Stimulated activated CD8-positive, alpha-beta memory T cell treated with anti-CD3 and anti-CD28 coated beads, Interleukin-4, amount 100 ng/mL, for 24 hours (primary cell): ENCODE measurements at regions not wholly inside any gene's neighbourhood (a gene's known extent, or its start where the extent isn't known, plus 50 kb on each side); places are given as distances from the start of the nearest gene placed in this dataset.

Experiments used
- DNase-seq: peaks from one replicate; pipeline ENCODE4 v3.0.0-alpha.2; 2020; ENCODE audit warnings: low read depth

- no peak for DNase-seq
Measured at GRCh38 chr5:89034588-89034987, 151.6 kb upstream of the MEF2C start.

DNA sequence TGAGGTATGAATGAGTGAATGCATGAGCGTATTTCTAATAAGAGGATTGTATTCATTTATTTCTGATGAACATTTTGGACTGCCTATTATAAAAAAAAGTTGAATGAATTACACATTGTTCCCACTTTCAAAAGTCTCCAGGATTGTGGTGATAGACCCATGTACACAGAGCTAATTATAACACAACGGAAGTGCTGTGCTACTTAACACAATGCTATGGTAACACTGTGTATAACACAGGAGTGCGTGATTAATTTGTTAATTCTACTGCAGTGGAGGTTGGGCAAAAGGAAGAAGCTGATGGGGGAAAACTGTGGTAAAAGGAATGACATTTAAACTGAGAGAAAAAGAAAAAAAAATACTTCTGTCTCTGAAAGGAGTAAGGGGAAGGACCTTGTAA, 147.8 kb upstream of the MEF2C start:
- no peak for DNase-seq

GRCh38 chr5:89028595-89029285, 145.8 kb upstream of the MEF2C start:
- no peak for DNase-seq

- no peak for DNase-seq
Measured at GRCh38 chr5:89024045-89024444, 141.1 kb upstream of the MEF2C start.

DNA sequence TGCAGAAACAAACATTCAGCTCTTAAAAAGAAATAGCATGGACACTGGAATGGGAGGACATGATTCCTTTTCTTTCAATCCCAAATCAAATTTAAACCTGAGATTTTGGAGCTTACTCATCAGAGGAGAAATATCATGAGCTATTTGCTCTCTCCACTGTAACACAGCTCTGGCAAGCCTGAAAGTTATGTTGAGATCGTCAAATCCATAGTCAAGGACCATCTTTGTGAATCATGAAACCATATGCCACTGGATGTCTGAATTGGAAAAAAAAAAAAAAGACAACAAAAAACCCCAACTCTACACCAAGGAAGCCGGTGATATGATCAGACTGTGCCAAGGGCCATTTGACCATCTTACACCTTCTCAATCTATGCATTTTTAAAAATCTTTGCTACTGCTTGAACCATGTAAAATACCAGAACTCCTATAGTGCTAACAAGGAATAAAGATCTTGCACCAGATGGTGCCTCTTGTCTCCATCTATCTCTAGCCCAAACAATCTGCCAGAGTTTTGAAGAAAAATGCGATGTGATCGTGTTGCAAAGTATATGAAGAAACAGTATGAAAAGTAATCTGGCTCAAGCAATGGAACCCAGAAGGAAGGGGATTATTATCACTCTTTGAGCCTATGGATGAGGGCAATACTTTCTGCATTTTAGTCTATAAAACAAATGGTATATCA, 138.1 kb upstream of the MEF2C start:
- no peak for DNase-seq

- no peak for DNase-seq
Measured at GRCh38 chr5:89016741-89017303, 133.8 kb upstream of the MEF2C start.

- no peak for DNase-seq
Measured at GRCh38 chr5:89015409-89015808, 132.4 kb upstream of the MEF2C start.

DNA sequence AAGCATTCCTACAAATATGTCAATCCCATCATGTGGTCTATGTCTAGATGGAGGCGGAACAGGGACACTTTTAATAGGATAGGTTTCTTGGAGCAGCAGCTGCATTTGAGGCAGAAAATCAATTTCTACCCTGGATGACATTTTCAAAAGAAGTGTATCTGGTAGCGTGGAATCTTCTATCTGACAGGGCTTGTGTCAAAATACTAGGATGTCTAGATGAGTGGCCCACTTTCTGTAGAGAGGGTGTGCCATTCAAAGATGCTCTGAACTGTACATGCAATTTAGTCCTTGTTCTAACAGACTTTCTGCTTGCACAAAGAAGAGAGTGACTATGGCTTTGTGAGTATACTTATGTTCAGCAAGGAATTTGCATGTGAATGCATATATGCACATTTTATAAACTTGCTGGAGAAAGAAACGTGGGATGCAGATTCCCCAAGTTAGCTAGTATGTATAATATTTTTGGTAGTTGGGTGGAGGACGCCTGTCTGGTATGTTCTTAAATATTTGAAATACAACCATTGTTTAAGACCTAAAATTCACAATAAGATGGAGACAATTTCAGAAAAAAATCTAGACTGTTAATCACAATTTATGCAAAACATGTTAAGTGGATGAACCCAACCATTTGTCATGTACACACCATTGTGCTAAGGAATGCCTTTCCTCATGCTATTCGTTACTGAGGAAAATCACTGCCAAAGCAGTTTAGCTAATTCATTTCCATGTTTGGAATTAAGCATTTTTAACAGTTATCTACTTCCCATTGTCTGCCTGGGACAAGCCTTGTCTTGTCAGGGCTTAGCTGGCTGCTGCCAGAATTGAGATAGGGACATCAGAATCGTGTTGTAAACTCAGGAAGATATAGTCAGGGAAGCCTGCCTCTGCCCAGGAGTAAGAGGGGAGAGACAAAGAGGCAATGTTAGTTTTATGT, 129.1 kb upstream of the MEF2C start:
- no peak for DNase-seq

- no peak for DNase-seq
Measured at GRCh38 chr5:89010512-89010911, 127.5 kb upstream of the MEF2C start.

- no peak for DNase-seq
Measured at GRCh38 chr5:89008291-89008690, 125.3 kb upstream of the MEF2C start.

DNA sequence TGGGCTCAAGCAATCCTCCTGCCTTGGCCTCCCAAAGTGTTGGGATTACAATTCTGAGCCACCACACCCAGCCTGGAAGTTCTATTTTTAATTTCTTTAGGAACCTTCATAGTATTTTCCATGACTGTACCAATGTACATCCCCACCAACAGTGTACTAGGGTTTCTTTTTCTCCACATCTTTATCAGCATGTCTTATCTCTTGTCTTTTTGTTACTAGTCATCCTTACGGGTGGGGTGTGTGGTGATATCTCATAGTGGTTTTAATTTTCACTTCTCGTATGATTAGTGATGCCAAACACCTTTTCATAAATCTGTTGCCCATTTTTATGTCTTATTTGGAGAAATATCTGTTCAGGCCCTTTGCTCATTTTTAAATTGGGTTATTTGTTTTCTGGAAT, 123.0 kb upstream of the MEF2C start:
- no peak for DNase-seq

- no peak for DNase-seq
Measured at GRCh38 chr5:89004379-89004778, 121.4 kb upstream of the MEF2C start.

GRCh38 chr5:89003563-89004036, 120.6 kb upstream of the MEF2C start:
- DNase-seq, result no peak

DNA sequence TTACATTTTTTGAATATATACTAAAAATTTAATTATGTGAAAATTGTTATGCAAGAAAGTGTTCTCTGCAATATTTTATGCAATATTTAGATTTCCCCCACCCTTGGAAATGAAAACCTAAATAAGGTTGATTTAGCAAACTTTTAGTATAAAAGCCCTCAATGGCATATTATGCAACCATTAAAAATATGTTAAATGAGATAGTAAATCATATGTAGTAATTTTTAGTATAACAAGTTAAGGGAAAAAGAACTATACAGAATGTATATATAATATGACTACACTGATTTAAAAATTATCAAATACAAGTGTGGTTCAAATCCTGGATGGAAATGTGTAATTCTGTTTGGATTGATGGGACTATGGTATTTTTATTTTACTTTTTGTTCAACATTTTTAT, 116.9 kb upstream of the MEF2C start:
- no peak for DNase-seq

- DNase-seq, result no peak
Measured at GRCh38 chr5:88997937-88998336, 115.0 kb upstream of the MEF2C start.

- DNase-seq, result no peak
Measured at GRCh38 chr5:88984040-88984439, 101.1 kb upstream of the MEF2C start.

- DNase-seq, result no peak
Measured at GRCh38 chr5:88979726-88980125, 96.7 kb upstream of the MEF2C start.

GRCh38 chr5:88979244-88979643, 96.3 kb upstream of the MEF2C start:
- DNase-seq, result no peak

DNA sequence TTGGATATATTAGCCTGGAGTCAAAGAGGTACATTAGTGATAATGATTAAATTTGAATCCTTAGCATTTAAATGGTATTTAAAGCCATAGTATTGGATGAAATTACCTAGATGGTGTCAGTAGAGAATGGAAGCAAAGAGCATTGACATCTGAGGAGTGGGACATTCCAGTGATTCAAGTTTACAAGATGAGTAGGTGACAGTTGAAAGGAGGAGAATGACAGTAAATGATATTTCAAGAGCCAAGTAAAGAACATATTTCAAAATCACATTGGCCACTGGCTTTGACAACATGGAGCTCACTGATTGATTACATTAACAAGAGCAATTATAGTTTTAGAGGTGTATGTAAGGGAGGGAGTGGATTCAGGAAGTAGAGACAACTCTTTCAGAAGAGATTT, 93.9 kb upstream of the MEF2C start:
- no peak for DNase-seq

GRCh38 chr5:88967633-88968585, 84.9 kb upstream of the MEF2C start:
- DNase-seq, result no peak

DNA sequence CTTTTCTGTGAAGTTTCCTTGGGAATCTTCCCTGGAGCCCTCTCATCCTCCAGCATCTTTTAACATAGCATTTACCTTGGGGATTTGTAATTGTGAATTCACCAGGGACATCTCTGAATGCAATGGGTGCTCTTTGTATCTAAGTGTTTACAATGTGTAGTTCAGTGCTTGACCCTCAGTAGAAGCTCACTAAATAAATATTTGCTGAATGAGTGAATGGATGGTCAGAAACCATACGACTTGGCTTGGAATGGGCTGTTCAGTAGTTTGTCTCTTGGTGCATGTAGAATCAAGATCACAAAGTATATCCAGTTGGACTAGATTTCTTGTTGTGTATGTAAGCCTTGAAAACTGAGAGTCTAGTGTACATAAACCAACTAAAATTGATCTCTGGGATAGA, 81.8 kb upstream of the MEF2C start:
- no peak for DNase-seq
